B cell (primary cell): ENCODE measurements at regions not wholly inside any gene's neighbourhood (a gene's known extent, or its start where the extent isn't known, plus 50 kb on each side); places are given as distances from the start of the nearest gene placed in this dataset.
A peak's percentile ranks its signal among the peaks of the same experiment; 100 is the strongest.

Source experiments
- ATAC-seq: fragments of 200-7000 bp; cut with Tn5 transposase; one replicate; pipeline ENCODE4 v1.10.0; 2021; ENCODE audit warnings: low read depth, mild to moderate bottlenecking, moderate number of reproducible peaks, moderate library complexity
- CTCF ChIA-PET: fragments of 350-600 bp; sonication (Branson Sonifier 250); formaldehyde crosslinking; loops from one replicate; lab custom pipeline; 2021; ENCODE audit warnings: antibody characterized with exemption, inconsistent platforms; lab: Charles Lee
- POLR2A ChIA-PET: fragments of 350-600 bp; sonication (Branson Sonifier 250); formaldehyde crosslinking; loops from one replicate; lab custom pipeline; 2021; ENCODE audit warnings: antibody characterized with exemption; lab: Charles Lee
- DNase-seq: peaks from one replicate; pipeline ENCODE4 v3.0.0; 2013
- H2AFZ ChIP-seq: 2 replicates; pipeline ENCODE4 v1.6.1; 2012; ENCODE audit warnings: mild to moderate bottlenecking, low read depth, low read length; ENCODE audit not compliant: insufficient read depth, poor library complexity, severe bottlenecking
- H3K27ac ChIP-seq, 2 donors: 1 replicate in 1 of 2; 2 replicates in 1 of 2; pipeline ENCODE4 v1.5.1; 2012 to 2013; ENCODE audit warnings: low read length in 2 of 2, mild to moderate bottlenecking in 2 of 2, moderate library complexity in 1 of 2
- H3K27me3 ChIP-seq, 4 experiments: fragments of 200-600 bp in 1 of 4; sonication (generic) in 1 of 4; replicated peaks in 1 of 4; 1 replicate in 2 of 4; 2 replicates in 2 of 4; pipeline versions ENCODE4 v1.6.1 to v1.7.0; 2013 to 2016; ENCODE audit warnings: low read length in 3 of 4, mild to moderate bottlenecking in 2 of 4, mixed read lengths in 1 of 4, moderate library complexity in 1 of 4; ENCODE audit not compliant: insufficient read depth in 4 of 4, control insufficient read depth in 3 of 4; ENCODE audit errors: control extremely low read depth in 1 of 4
- H3K36me3 ChIP-seq, 2 experiments: replicated peaks in 1 of 2; 1 replicate in 1 of 2; 2 replicates in 1 of 2; pipeline versions ENCODE4 v1.6.1 to v1.7.1; 2013; ENCODE audit warnings: low read length in 1 of 2; ENCODE audit not compliant: insufficient read depth in 2 of 2, control insufficient read depth in 1 of 2; ENCODE audit errors: control extremely low read depth in 1 of 2, extremely low read depth in 1 of 2
- H3K4me1 ChIP-seq, 2 donors: fragments of 200-600 bp in 1 of 2; sonication (generic) in 1 of 2; 1 replicate in 1 of 2; 2 replicates in 1 of 2; pipeline versions ENCODE4 v1.5.1 to v1.6.1; 2013 to 2017; ENCODE audit warnings: low read length in 2 of 2; ENCODE audit not compliant: control insufficient read depth in 2 of 2, insufficient read depth in 2 of 2
- H3K4me2 ChIP-seq: replicated peaks from 2 replicates; pipeline ENCODE3; 2012; ENCODE audit warnings: mild to moderate bottlenecking, low read depth, low read length; ENCODE audit not compliant: poor library complexity, severe bottlenecking
- H3K4me3 ChIP-seq, 5 experiments: fragments of 200-600 bp in 1 of 5; sonication (generic) in 1 of 5; 1 replicate in 3 of 5; 2 replicates in 2 of 5; pipeline versions ENCODE4 v1.5.1 to v1.7.0; 2011 to 2016; ENCODE audit warnings: low read length in 4 of 5, mild to moderate bottlenecking in 4 of 5, low read depth in 2 of 5, control low read depth in 1 of 5, moderate library complexity in 1 of 5; ENCODE audit not compliant: insufficient read depth in 1 of 5; ENCODE audit errors: control extremely low read depth in 1 of 5, extremely low read depth in 1 of 5
- H3K79me2 ChIP-seq: fragments of 200-600 bp; sonication (generic); one replicate; pipeline ENCODE4 v1.6.0; 2016; ENCODE audit warnings: low read length; ENCODE audit not compliant: control insufficient read depth, insufficient read depth
- H3K9ac ChIP-seq: fragments of 200-600 bp; sonication (generic); 2 replicates; pipeline ENCODE4 v1.6.1; 2017; ENCODE audit warnings: mild to moderate bottlenecking, low read length, moderate library complexity
- H3K9me3 ChIP-seq, 3 donors: one replicate each; pipeline versions ENCODE4 v1.6.1 to v1.7.1; 2013; ENCODE audit warnings: low read length in 2 of 3; ENCODE audit not compliant: control insufficient read depth in 2 of 3, insufficient read depth in 1 of 3; ENCODE audit errors: control extremely low read depth in 1 of 3
- H4K20me1 ChIP-seq: 2 replicates; pipeline ENCODE4 v1.6.0; 2012; ENCODE audit warnings: mild to moderate bottlenecking, low read length; ENCODE audit not compliant: insufficient read depth, control insufficient read depth, poor library complexity, severe bottlenecking
- H3K27ac Mint-ChIP-seq: one replicate; pipeline ENCODE4 v1.8.0; 2021; ENCODE audit warnings: mixed read lengths
- H3K27me3 Mint-ChIP-seq: one replicate; pipeline ENCODE4 v1.8.0; 2021; ENCODE audit warnings: mixed read lengths
- H3K4me1 Mint-ChIP-seq: one replicate; pipeline ENCODE4 v1.8.0; 2021; ENCODE audit warnings: mixed read lengths
- H3K4me3 Mint-ChIP-seq: one replicate; pipeline ENCODE4 v1.8.0; 2021; ENCODE audit warnings: mixed read lengths
- H3K9me3 Mint-ChIP-seq: one replicate; pipeline ENCODE4 v1.8.0; 2022; ENCODE audit warnings: mixed read lengths; ENCODE audit not compliant: insufficient read depth
- CTCF ChIP-seq: fragments of 200-600 bp; IDR thresholded peaks from one replicate; pipeline ENCODE4 v1.8.0; 2022; ENCODE audit warnings: antibody characterized with exemption, mild to moderate bottlenecking
- EZH2 ChIP-seq: IDR thresholded peaks from 2 replicates; pipeline ENCODE4 v1.6.1; 2012; ENCODE audit warnings: borderline replicate concordance, low read depth, mild to moderate bottlenecking, moderate library complexity, low read length; ENCODE audit not compliant: insufficient read depth, poor library complexity, severe bottlenecking
- WGBS: methylation state at CpG from one replicate; pipeline ENCODE4 v1.1.5; 2013; ENCODE audit warnings: missing lambda C conversion rate; ENCODE audit not compliant: insufficient coverage; 5-methylcytosine and 5-hydroxymethylcytosine counted together
- intact Hi-C: fragments of 100-400 bp; cut with micrococcal nuclease; formaldehyde crosslinking; loops from one replicate; pipeline ENCODE4 v1.10.0; 2022

DNA sequence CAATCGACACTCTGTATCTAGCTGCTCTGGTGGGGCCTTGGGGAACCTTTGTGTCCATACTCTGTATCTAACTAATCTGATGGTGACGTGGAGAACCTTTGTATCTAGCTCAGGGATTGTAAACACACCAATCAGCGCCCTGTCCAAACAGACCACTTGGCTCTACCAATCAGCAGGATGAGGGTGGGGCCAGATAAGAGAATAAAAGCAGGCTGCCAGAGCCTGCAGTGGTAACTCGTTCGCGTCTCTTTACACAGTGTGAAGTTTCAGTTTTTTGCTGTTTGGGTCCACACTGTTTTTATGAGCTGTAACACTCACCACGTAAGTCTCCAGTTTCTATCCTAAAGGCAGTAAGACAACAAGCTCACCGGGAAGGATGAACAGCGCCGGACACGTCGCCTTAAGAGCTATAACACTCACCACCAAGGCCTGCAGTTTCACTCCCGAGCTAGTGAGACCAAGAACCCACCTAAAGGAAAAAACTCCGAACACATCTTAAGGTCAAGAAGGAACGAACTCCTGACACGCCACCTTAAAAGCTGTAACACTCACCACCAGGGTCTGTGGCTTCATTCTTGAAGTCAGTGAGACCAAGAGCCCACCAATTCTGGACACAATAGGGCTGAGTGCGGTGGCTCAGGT is 64.6 kb downstream of the KPNA2 start:
- ATAC-seq (no peak), DNase-seq (no peak)
- H3K9me3 Mint-ChIP-seq = no peaks in the 10 kb centered on the region
- H3K27ac ChIP-seq = no peak overlapping the region
- TF ChIP-seq EZH2 (no peak), CTCF (no peak)
- H3K36me3 ChIP-seq = no peaks in the 10 kb centered on the region
- peak overlapping the region; percentile 92 for H3K4me3 Mint-ChIP-seq
- no peak overlapping the region for H3K4me3 ChIP-seq
- H3K27me3 Mint-ChIP-seq = no peaks in the 10 kb centered on the region
- intact Hi-C loops = no loop called here
- no peaks in the 10 kb centered on the region for H3K27me3 ChIP-seq
- no peak overlapping the region for H2AFZ ChIP-seq
- POLR2A ChIA-PET = interaction anchor here (0.6 to 1.0 kb wide), 2 partner anchors 14 to 99 kb away, joined by 3 read pairs; no protein-coding TSS in a partner anchor
- H3K4me2 ChIP-seq = no peak overlapping the region
- H3K9ac ChIP-seq = no peak overlapping the region
- H3K4me1 Mint-ChIP-seq = peaks cover 30% of the 10 kb centered on the region
- WGBS = 99% methylated on average over 13 of the region's 17 CpGs
- peak overlapping the region; percentile 56 for H3K27ac Mint-ChIP-seq
- H3K9me3 ChIP-seq = peaks cover 0 to 2% (median 0%) of the 10 kb centered on the region in 3 donors
- CTCF ChIA-PET = interaction anchor here (0.7 kb wide), 1 partner anchor 14 kb away, joined by 3 read pairs; no protein-coding TSS in a partner anchor
- H3K79me2 ChIP-seq = peaks cover 19% of the 10 kb centered on the region
- H3K4me1 ChIP-seq = peaks cover 14 to 17% of the 10 kb centered on the region in 2 donors
- no peaks in the 10 kb centered on the region for H4K20me1 ChIP-seq
